Dedifferentiated amniotic fluid mesenchymal stem cell (primary cell): ENCODE measurements at regions not wholly inside any gene's neighbourhood (a gene's known extent, or its start where the extent isn't known, plus 50 kb on each side); places are given as distances from the start of the nearest gene placed in this dataset.

Source experiments
- DNase-seq: peaks from one replicate; pipeline ENCODE4 v3.0.0-alpha.2; 2016; ENCODE audit errors: extremely low spot score

GRCh38 chr3:79878708-79879107 is 110.9 kb upstream of the ROBO1 start:
- DNase-seq, result no peak

- no peak for DNase-seq
Measured at GRCh38 chr3:79874646-79875045, 106.8 kb upstream of the ROBO1 start.

GRCh38 chr3:79872483-79872882 is 104.7 kb upstream of the ROBO1 start:
- peak; percentile 89 for DNase-seq

- no peak for DNase-seq
Measured at GRCh38 chr3:79871656-79872055, 103.9 kb upstream of the ROBO1 start.

GRCh38 chr3:79870313-79870620 is 102.5 kb upstream of the ROBO1 start:
- DNase-seq, result no peak

- DNase-seq, result no peak
Measured at GRCh38 chr3:79869461-79870312, 101.9 kb upstream of the ROBO1 start.

GRCh38 chr3:79866162-79866561 is 98.4 kb upstream of the ROBO1 start:
- DNase-seq, result no peak

- DNase-seq, result no peak
Measured at GRCh38 chr3:79864077-79864476, 96.3 kb upstream of the ROBO1 start.

- no peak for DNase-seq
Measured at GRCh38 chr3:79848876-79849275, 81.1 kb upstream of the ROBO1 start.

- DNase-seq, result no peak
Measured at GRCh38 chr3:79847928-79848327, 80.1 kb upstream of the ROBO1 start.

- no peak for DNase-seq
Measured at GRCh38 chr3:79846148-79846933, 78.5 kb upstream of the ROBO1 start.

GRCh38 chr3:79845546-79845945 is 77.7 kb upstream of the ROBO1 start:
- DNase-seq, result no peak

GRCh38 chr3:79844176-79844575 is 76.4 kb upstream of the ROBO1 start:
- DNase-seq, result no peak

GRCh38 chr3:79843180-79843579 is 75.4 kb upstream of the ROBO1 start:
- no peak for DNase-seq

GRCh38 chr3:79835701-79836100 is 67.9 kb upstream of the ROBO1 start:
- DNase-seq, result no peak

GRCh38 chr3:79824166-79824565 is 56.4 kb upstream of the ROBO1 start:
- DNase-seq, result no peak

- no peak for DNase-seq
Measured at GRCh38 chr3:79822076-79822475, 54.3 kb upstream of the ROBO1 start.

- DNase-seq, result no peak
Measured at GRCh38 chr3:79820089-79820488, 52.3 kb upstream of the ROBO1 start.

GRCh38 chr3:79818015-79818414 is 50.2 kb upstream of the ROBO1 start:
- no peak for DNase-seq
